NCI-H187 treated with DMSO at 0.1 percent for 48 hours (cell line): ENCODE measurements at regions not wholly inside any gene's neighbourhood (a gene's known extent, or its start where the extent isn't known, plus 50 kb on each side); places are given as distances from the start of the nearest gene placed in this dataset.
"Not testable (repeated sequence)": the region's sequence is repeated elsewhere in the genome, so short reads cannot be mapped to it uniquely, and the experiment has no call there.

Experiments
- DNase-seq: peaks from one replicate; lab custom pipeline; 2025; lab: John Stamatoyannopoulos, UW

DNA sequence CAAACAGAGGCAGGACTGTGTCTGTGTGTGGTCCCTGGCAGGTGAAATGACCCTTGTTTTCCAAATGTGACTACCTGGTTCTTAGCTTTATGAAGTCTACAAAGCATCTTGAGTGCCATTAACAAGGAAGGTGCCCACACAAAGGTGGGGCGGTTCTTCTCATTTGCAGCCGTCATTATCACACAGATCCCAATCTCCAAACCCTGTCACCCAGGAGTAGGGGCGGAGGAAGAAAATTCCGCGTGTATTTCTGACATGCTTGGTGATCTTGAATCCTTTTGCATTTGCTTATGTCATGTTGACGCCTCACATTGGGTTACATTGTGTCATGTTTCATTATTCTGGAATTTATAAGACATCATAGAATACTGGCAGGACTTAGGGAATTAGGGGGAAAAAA, 277.3 kb downstream of the VRK1 start:
- no peak for DNase-seq

DNA sequence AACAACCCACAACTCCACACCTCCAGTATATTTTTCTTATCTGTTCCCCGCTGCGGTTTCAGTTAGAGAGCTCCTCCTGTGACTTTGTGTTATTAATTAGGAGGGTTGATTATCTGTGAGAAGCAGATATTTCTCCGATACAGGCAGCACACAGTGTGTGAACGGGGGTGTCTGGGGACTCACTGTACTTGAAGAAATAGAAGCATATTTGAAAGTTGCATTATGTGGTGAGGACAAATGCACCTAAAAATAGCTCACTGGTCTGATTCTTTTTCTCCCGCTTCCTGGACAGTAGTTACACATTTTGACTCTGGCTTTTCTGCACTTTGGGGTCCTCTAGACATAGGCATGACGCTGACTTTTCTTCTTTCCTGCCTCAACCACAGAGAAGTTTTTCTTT, 277.7 kb downstream of the VRK1 start:
- no peak for DNase-seq

DNA sequence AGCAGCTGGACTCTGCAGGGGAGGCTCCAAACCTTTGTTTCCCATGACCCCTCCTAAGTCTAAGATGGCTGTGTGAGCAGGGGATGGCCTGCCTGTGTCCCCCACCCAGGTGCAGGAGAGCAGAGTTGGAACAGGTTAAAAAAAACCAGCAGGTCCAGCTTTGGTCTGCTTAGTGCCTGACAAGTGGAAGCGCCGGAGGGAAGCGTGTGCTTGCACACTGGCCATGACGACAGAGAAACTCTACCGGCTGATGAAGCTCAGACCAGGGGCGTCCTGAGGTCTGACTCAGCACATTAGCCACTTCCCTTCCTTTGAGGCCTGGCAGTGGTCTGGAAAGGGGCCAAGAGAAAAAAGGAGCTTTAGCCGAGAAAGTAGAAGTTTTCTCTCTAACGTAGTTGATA, 280.1 kb downstream of the VRK1 start:
- no peak for DNase-seq

DNA sequence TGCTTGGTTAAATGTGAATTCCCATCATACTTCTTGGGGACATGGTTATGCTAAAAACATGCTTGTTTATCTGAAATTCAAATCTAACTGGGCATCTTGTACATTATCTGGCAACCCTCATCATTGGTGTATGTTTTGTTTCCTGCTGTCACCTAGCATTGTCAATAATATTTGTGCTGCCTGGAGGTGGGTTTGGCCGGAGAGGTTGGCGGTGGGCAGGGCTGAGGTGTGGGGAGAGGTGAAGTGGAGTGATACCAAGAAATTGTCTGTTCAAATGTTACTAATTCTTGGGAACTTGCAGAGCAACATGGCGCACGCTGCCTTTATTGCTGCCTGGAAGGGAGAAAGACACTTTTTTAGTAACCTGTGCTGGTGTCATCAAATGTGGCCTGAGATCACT, 280.5 kb downstream of the VRK1 start:
- DNase-seq, result no peak

DNA sequence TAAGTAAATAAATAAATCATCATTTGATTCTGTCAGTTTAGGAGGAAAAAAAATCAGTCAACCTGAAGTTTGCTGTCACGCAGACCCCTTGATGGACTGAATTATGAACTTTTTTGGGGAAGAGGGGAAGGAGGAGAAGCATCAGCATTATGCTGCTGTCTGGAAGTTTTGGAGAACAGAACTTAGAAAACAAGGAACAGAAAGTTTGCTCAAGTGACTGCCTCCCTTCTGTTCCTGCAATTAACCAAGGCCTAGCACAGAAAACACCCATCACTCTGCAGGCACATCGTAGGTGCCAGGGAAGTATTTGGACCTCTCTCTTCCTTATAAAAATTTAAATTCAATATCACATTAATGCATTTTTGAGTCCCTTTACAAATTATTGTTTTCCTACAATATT, 283.8 kb downstream of the VRK1 start:
- no peak for DNase-seq

DNA sequence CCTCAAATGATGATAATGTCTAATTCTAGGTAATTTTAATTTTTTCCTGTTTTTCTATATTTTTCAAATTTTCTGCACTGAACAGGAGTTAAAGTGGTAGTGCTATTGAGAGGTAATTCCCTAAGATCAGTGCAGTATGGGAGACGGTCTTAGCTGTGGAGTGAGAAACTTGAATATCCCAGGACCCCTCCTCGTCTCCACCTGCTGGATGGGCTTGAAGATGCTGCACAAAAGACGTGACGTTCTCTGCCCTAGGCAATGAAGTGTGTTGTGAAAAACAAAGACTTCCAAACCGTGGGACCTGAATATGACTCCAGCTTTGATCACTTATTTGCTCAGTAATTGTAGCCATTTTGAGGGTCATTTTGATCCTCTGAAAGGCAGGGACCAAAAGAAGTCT, 298.1 kb downstream of the VRK1 start:
- no peak for DNase-seq

DNA sequence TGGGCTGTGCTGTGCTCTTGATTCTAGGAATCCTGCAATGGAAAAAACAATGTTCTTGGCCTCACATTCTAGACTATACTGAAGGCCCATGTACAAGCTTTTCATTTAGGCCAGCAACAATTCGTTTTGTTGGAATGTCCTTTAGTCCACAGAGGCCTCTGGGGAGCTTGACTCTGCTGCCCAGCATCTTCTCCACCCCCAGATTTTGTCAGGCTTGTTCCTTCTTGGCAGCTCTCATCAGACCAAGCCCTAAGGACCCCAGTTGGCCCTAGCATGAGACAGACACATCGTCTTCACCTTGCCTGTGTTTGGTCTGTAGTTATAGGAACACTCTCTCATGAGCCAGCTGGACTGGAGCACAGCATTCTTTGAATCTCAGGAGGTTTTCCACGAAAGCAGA, 300.1 kb downstream of the VRK1 start:
- no peak for DNase-seq

DNA sequence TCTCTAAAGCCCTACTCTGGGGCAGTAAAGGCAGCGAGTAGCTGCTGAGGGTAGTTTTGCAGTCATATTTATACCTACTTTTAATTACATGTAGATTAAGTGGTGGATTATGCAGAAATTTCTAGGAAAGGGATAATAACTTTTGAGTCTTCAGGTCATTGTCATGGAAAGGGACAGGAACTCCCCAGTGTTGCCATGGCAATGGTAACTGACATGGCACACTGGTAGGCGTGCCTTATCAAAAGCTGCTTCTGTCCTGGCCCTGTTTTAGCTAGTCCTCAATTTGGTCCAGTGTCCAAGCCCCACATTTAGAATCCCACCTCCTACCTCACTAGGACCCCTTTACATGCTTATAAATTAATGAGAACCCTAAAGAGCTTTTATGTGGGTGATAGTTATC, 303.1 kb downstream of the VRK1 start:
- DNase-seq, result no peak

DNA sequence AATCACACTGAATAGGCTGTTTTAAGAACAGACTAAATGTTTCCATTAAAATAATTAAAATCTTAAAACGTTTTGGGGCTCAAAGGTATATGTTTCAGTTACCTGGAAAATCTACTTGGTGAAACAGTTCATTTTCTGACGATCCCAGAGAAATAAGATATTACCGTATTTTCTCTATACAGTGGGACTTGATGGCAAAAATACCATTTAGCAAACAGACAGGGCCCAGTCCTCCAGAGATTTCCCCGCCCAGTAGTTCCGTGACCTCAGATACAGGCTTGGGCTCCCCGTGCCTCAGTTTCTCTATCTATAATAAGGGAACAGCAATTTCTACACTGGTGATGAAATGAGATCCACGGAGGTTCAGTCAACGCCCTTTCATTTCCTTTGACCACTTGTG, 304.4 kb downstream of the VRK1 start:
- DNase-seq, result no peak

DNA sequence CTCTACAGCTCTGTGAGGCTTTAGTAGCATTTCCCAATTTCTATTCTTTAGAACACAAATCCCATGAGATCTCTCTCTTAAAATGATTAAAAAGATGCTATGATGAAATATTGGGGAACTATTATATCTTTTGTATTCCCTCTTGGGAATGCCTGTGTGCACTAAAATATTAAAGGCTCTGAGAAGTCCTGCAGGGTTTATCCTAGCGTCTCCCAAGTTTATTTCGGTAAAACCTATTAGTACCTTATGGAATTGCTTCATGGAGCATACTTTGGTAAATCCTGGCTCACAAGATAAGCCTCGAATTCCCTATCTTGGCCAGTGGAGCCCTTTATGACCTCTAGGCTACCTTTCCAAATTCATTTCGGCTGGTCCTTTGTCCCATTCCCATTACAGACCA, 306.8 kb downstream of the VRK1 start:
- DNase-seq, result no peak

DNA sequence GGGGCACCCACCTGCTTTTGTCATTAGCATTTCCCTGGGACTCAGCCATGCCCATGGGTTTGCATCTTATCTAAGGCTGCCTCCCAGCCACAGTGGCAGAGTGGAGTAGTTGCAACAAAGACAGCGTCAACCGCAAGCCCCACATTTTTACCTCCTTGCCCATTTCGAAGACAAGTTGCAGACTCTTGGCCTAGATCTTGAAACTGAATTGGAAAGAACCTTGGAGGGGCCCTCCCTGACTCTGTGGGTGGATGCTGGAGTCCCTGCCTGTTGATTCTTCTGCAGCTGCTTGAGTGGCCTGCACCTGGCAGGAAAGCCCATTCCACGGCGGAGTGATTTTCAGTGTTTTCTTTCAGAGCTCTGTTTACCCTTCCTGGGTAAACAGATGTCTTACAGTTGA, 309.0 kb downstream of the VRK1 start:
- DNase-seq, result no peak

DNA sequence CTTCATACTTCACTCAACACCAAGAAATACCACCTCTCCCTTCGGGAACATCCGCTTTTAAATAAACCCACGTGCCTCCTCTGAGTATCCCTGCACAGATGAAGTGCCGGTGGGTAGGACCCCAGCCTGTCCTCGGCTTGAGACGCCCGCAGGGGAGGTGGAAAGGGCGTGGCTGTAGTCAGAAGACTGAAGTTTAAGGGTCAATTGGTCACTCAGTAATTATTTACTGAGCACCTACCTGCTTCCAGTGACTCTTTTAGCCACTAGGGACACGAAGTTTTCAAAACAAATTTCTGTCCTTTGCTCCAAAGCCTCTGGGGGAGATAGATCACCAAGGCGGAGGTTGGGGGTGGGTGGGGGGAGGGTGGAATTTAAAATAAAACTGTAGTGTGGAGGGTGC, 309.4 kb downstream of the VRK1 start:
- DNase-seq, result no peak

DNA sequence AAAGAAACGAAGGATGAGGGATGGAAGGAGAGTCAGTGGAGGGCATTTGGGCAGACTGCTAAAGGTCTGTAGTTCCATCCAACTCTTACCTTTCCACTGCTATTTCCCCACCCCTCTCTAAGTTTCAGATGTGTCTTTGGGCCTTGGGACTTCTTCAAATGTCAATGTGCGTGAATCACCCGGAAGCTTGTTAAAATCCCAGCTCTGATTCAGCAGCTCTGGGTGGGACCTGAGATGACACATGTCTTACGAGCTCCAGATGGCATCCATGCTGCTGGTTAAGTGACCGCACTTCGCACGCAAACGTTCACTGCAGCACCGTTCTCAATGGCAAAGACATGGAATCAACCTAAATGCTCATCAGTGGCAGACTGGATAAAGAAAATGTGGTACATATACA, 309.9 kb downstream of the VRK1 start:
- DNase-seq, result no peak

DNA sequence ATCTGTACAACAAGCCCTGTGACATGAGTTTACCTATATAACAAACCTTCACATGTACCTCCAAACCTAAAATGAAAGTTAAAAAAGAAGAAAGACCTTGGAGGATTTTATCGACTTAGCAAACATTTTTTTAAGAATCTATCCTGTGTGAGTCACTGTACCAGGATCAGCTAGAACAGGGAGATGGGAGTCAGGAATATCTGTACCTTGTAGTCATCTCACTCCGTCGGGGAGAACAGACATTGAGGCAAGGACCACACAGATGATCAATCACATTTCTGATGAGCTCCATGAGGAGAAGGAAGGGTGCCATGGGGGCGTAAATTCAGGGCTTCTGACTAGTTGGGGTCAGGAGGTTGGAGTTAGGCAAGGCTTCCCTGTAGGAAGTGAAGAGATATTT, 310.6 kb downstream of the VRK1 start:
- DNase-seq, result no peak

DNA sequence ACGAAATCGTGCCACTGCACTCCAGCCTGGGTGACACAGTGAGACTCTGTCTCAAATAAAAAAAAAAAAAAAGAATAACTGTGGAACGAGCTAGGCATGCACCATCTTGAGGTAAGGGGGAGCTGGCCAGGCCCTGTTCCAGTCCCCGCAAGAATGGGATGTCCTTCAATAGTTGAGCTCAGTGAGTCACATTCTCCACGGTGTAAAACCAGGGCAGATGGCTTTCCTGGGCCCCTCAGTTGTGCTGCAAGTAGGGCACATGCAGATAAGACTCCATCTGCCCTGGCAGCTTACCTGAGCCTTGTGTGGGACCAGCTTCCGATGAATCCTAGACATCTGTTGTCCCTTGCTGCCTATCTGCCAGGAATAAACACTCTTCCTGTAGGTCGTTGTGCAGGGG, 312.1 kb downstream of the VRK1 start:
- no peak for DNase-seq

DNA sequence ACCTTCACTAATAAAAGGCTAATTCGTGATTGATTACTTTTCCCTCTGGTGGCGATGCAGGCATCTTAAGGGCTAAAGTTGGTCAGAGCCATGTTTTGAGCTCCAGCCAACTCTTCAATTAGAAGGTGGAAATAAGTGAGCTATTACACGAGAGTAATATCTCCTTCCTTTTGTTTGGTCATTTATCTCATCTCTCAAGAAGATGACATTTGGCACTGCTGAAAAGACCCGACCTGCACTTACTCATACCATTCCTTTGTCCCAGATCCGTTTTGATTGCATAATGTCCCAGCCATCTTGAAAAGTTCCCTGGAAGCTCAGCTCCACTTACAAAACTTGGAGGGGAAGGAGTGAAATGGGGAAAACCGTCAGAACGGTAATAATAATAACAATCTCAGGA, 316.2 kb downstream of the VRK1 start:
- no peak for DNase-seq

DNA sequence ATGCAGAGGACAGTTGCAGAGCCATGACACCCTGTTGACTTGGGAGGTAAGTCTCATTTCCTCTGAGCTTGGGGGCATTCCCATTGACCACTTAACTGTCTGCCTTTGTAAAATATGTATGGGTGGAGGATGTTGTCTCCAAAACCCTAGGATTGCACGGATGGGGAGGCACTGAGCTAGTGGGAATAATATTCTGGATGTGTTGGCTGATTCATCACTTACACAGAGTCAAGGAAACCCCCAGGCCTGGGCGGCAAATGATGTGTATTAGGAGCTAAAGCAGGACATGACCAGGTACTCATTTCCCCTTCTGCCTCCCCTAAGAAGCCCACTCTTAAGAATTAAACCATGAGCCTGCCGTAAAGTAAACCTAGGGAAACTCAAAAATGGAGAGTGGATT, 319.4 kb downstream of the VRK1 start:
- no peak for DNase-seq

DNA sequence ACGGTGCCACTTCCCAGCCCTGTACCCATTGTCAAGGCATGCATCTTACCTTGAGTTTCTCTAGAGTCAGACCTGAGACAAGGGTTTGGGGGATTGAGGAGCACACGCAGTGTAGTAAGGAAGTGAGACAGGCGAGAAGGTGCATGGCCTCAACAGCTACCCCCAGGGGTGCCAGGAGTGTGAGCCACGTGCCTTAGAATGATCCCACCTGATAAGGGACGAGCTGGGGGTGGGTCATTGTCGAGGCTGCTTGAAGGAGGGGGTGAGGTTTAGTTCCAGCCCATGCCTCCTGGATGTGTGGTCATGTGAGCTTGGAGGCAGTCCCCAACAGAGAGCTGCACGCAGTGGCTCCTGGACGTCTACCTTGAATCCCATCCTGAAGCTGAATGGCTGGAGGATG, 320.5 kb downstream of the VRK1 start:
- DNase-seq, result no peak

DNA sequence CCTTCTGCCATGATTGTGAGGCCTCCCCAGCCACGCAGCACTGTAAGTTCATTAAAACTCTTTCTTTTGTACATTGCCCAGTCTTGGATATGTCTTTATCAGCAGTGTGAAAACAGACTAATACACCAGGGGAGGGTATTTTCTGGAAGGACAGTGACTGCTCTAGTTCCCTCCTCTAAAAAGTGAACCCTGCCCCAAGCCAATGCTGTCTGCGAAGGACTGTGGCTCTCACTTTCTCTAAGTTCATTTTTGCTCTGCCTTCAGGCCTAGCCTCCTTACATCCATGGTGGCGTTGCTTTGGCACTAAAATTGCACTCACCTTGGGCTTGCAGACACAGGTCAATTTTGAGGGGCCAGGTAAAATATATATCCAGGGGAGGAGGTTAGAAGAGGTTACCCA, 323.0 kb downstream of the VRK1 start:
- DNase-seq, result no peak

DNA sequence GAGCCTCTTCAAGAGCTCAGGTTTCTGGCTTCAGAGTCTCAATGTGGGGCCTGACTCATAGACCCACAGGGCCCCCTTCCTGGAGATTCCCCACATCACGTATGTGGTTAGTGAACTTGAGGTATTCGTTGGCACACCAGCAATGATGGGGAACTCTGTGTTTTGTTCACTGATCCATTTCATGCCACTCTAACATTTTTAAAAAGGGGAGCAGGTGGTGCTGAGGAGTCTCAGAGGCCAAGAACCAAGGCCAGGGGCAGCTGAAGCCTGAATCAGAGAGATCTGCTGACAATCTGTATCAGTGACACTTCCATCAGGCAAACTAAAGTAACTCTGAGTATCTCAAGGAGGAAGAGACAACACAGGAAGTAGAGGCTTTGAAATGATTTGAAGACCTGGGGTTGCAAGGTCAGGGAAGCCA, 323.4 kb downstream of the VRK1 start:
- no peak for DNase-seq

DNA sequence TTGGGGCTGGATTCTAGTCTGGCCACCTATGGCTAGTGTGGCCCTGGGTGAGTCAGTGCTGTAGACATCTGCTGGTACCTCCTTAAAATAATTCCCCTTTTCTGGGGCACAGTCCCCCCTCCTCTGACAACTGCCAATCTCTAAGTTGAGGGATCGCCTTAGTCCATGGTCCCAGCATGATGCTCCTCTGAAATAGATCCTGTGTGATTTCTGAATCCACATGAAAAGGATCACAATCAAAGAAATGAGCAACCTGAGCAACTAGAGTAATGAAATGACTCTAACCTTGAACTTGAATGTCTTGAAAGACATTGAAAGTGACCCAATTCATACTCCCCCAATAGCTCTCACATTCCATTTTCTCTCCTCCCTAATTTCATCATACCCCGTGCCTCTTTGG, 332.5 kb downstream of the VRK1 start:
- no peak for DNase-seq

DNA sequence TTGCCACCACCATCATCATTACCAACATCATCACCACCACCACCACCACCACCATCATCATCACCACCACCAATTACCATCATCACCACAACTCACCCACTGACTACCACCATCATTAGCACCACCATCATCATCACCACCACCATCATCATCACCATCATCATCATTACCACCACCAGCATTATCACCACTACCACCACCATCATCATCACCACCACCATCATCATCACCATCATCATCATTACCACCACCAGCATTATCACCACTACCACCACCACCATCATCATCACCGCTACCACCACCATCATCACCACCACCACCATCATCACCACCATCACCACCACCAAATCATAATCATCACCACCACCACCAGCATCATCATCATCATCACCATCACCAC, 338.7 kb downstream of the VRK1 start:
- DNase-seq, result not testable (repeated sequence)

DNA sequence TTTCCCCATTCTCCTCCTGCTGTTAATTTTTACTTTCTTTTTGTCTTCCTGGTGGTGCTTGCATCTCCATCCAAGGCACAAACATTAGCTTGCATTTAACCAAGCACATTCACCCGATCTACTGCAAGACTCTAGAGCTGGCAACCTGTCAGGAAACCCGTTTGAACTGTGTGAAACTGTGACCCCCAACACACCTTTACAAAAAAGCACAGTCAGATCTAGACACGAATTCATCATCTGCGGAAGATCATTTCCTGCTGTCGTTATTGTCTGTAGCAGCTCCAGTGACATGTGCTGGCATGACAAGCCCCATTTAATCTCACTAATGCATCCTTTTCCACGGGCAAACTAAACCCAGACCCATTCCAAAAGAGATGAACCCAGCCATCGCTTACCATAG, 340.5 kb downstream of the VRK1 start:
- no peak for DNase-seq

DNA sequence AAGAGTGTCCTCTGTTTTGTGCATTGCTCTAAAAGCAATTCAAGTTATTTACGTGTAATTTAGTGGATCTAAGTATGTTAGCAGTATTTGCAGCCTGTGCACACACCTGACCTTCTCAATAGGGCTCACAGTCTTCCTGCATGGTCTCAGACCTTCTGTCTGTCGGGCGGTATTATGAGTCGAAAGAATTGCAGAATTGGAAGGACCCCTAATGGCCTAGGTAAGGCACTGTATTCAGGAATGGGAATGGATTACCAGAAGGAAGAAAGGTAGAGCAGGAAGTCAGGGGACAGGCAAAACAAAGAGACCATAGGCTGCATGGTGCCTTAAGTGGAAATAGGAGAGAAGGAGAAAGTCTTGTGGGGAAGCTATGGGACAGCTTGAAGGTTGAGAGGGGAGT, 341.6 kb downstream of the VRK1 start:
- DNase-seq, result no peak

DNA sequence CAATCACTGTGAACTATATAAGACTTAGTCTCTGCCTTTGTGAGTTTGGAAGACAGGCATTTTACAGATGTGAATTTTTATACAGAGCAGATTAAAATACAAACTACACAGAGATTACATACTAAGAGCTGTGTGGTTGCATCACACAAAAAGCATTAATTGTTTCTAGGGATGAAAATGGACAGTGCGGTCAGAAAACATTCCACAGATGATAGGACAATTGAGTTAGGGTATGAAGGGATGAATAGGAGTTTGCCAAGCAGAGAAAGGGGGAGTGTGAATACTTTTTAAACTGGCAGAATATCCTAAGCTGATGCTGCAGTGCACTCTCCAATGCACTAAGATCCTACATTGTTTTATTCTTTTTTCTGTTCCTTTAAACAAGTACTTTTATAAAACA, 345.8 kb downstream of the VRK1 start:
- no peak for DNase-seq
